Endothelial cell of umbilical vein (primary cell): ENCODE measurements at regions not wholly inside any gene's neighbourhood (a gene's known extent, or its start where the extent isn't known, plus 50 kb on each side); places are given as distances from the start of the nearest gene placed in this dataset.

ENCODE experiments used
- BruUV-seq: library from RNA; stranded (reverse); fragments of 400-500 nt; replicated peaks from 2 replicates; lab custom pipeline; 2021; lab: Mats Ljungman, UMichigan
- CTCF ChIA-PET: fragments of 300-600, 350-600 bp; sonication (Branson Sonifier 250); formaldehyde crosslinking; loops from one replicate; lab custom pipeline; 2021; ENCODE audit warnings: antibody characterized with exemption, inconsistent platforms; lab: Charles Lee
- POLR2A ChIA-PET: fragments of 300-600, 350-600 bp; sonication (Branson Sonifier 250); formaldehyde crosslinking; loops from one replicate; lab custom pipeline; 2021; ENCODE audit warnings: antibody characterized with exemption, inconsistent platforms; lab: Charles Lee
- DNase-seq: peaks from one replicate; pipeline ENCODE4 v3.0.0-alpha.2; 2011; ENCODE audit warnings: low read depth, low spot score
- FAIRE-seq: peaks from 2 replicates; lab custom pipeline; 2011; peaks lifted over from hg19 to GRCh38; lab: Jason Lieb, UNC
- H2AFZ ChIP-seq: 2 replicates; pipeline ENCODE4 v1.6.0; 2012; ENCODE audit warnings: low read depth, low read length, control low read depth, inconsistent platforms
- H3K27ac ChIP-seq: 2 replicates; pipeline ENCODE4 v1.5.1; 2011; ENCODE audit warnings: low read depth, mild to moderate bottlenecking, control low read depth, low read length, moderate library complexity; ENCODE audit not compliant: insufficient read depth
- H3K27me3 ChIP-seq, 2 experiments: 2 replicates each; pipeline versions ENCODE4 v1.6.0 to v1.6.1; 2011; ENCODE audit warnings: low read length in 2 of 2, mixed read lengths in 1 of 2; ENCODE audit not compliant: control insufficient read depth in 2 of 2, insufficient read depth in 2 of 2
- H3K36me3 ChIP-seq, 2 experiments: 2 replicates in 1 of 2; 3 replicates in 1 of 2; pipeline ENCODE4 v1.5.1; 2011; ENCODE audit warnings: low read length in 2 of 2, mild to moderate bottlenecking in 1 of 2, moderate library complexity in 1 of 2; ENCODE audit not compliant: control insufficient read depth in 2 of 2, insufficient read depth in 2 of 2; ENCODE audit errors: extremely low read depth in 1 of 2
- H3K4me1 ChIP-seq: 3 replicates; pipeline ENCODE4 v1.5.1; 2011; ENCODE audit warnings: mild to moderate bottlenecking, low read length; ENCODE audit not compliant: control insufficient read depth, insufficient read depth; ENCODE audit errors: extremely low read depth
- H3K4me2 ChIP-seq: 2 replicates; pipeline ENCODE4 v1.6.1; 2011; ENCODE audit warnings: low read length, control low read depth, mixed read lengths; ENCODE audit not compliant: insufficient read depth
- H3K4me3 ChIP-seq, 3 experiments: fragments of 200-600 bp in 1 of 3; sonication (generic), shearing (Covaris generic) in 1 of 3; replicated peaks in 1 of 3; 2 replicates each; pipeline ENCODE4 v1.5.1; 2011 to 2016; ENCODE audit warnings: control low read depth in 3 of 3, low read length in 3 of 3, mild to moderate bottlenecking in 2 of 3, inconsistent platforms in 1 of 3, low read depth in 1 of 3, moderate library complexity in 1 of 3; ENCODE audit not compliant: insufficient read depth in 1 of 3
- H3K79me2 ChIP-seq: 2 replicates; pipeline ENCODE4 v1.6.0; 2012; ENCODE audit warnings: low read length, inconsistent platforms; ENCODE audit not compliant: control insufficient read depth, insufficient read depth
- H3K9ac ChIP-seq: replicated peaks from 2 replicates; pipeline ENCODE3; 2011; ENCODE audit warnings: low read length, control low read depth; ENCODE audit not compliant: insufficient read depth; ENCODE audit errors: extremely low read depth
- H3K9me1 ChIP-seq: replicated peaks from 3 replicates; pipeline ENCODE4 v1.6.0; 2011; ENCODE audit warnings: mild to moderate bottlenecking, low read length; ENCODE audit not compliant: control insufficient read depth, insufficient read depth; ENCODE audit errors: extremely low read depth
- H3K9me3 ChIP-seq: replicated peaks from 2 replicates; pipeline ENCODE4 v1.5.1; 2012; ENCODE audit warnings: low read length, inconsistent platforms; ENCODE audit not compliant: control insufficient read depth, insufficient read depth
- H4K20me1 ChIP-seq: replicated peaks from 2 replicates; pipeline ENCODE3; 2011; ENCODE audit warnings: mild to moderate bottlenecking, low read length; ENCODE audit not compliant: control insufficient read depth, insufficient read depth; ENCODE audit errors: extremely low read depth
- CTCF ChIP-seq, 2 donors: IDR thresholded peaks; 1 replicate in 1 of 2; 2 replicates in 1 of 2; pipeline ENCODE4 v1.5.1; 2011; ENCODE audit warnings: low read length in 2 of 2, mild to moderate bottlenecking in 2 of 2, moderate library complexity in 2 of 2, control low read depth in 1 of 2, inconsistent platforms in 1 of 2, low read depth in 1 of 2; ENCODE audit not compliant: insufficient read depth in 1 of 2; ENCODE audit errors: extremely low read depth in 1 of 2
- EZH2 ChIP-seq: IDR thresholded peaks from 2 replicates; pipeline ENCODE4 v1.6.1; 2012; ENCODE audit warnings: borderline replicate concordance, low read depth, mild to moderate bottlenecking, moderate library complexity, low read length, inconsistent platforms; ENCODE audit not compliant: severe bottlenecking
- FOS ChIP-seq: IDR thresholded peaks from 2 replicates; pipeline ENCODE4 v1.6.1; 2011; ENCODE audit warnings: mild to moderate bottlenecking, low read length, moderate library complexity, borderline replicate concordance; ENCODE audit not compliant: insufficient read depth
- GATA2 ChIP-seq: IDR thresholded peaks from 2 replicates; pipeline ENCODE4 v1.7.0; 2011; ENCODE audit warnings: low read depth, mild to moderate bottlenecking, moderate library complexity, mixed read lengths, low read length; ENCODE audit not compliant: insufficient read length, insufficient read depth
- JUN ChIP-seq: IDR thresholded peaks from 2 replicates; pipeline ENCODE4 v1.6.1; 2011; ENCODE audit warnings: borderline replicate concordance, low read depth; ENCODE audit not compliant: insufficient read length, insufficient read depth
- MYC ChIP-seq: IDR thresholded peaks from one replicate; pipeline ENCODE4 v1.6.1; 2011; ENCODE audit warnings: mild to moderate bottlenecking, low read depth, low read length
- POLR2A ChIP-seq: IDR thresholded peaks from 2 replicates; pipeline ENCODE4 v1.6.1; 2012; ENCODE audit warnings: low read depth, mild to moderate bottlenecking, control low read depth, low read length
- POLR2AphosphoS5 ChIP-seq: IDR thresholded peaks from 2 replicates; pipeline ENCODE4 v1.6.1; 2012; ENCODE audit warnings: low read depth, mild to moderate bottlenecking, control low read depth, low read length, moderate library complexity; ENCODE audit not compliant: insufficient read depth
- dilution Hi-C: fragments of 300-500 bp; cut with MboI; formaldehyde crosslinking; loops from one replicate; pipeline ENCODE4 v1.15.0; 2019; ENCODE audit warnings: low sequenced_read_pairs; ENCODE audit not compliant: extremely low pct_ligation_motif_present
- intact Hi-C: fragments of 100-400 bp; cut with micrococcal nuclease; formaldehyde crosslinking; loops from one replicate; pipeline ENCODE4 v1.10.0; 2022
- TF ChIP-seq, protein P1 (sequence below): IDR thresholded peaks from 2 replicates; pipeline ENCODE4 v1.6.1; 2011; ENCODE audit not compliant: insufficient read depth, insufficient read length

DNA sequence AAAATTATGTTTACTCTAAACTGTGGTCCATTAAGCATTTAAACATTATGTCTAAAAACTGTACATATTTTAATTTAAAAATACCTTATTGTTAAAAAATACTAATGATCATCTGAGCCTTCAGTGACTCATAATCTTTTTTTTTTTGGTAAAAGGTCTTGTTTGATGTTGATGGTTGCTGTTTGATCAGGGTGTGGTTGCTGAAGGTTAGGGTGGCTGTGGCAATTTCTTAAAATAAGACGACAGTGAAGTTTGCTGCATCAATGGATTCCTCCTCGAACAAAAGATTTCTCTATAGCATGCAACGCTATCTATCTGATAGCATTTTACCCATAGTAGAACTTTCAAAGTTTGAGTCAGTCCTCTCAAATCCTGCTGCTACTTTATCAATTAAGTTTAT, 180.0 kb upstream of the AHR start:
- TF ChIP-seq JUN, result no peak
- TF ChIP-seq, protein P1, sequence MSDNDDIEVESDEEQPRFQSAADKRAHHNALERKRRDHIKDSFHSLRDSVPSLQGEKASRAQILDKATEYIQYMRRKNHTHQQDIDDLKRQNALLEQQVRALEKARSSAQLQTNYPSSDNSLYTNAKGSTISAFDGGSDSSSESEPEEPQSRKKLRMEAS, result no peak
- TF ChIP-seq POLR2AphosphoS5, result no peak
- no peak for TF ChIP-seq EZH2
- TF ChIP-seq CTCF (IDR thresholded peaks at IDR 0.05; ENCODE audit: extremely low read depth in 1 of 2, insufficient read depth in 1 of 2, low read depth in 1 of 2, low read length in 2 of 2), result no peak
- no peak for TF ChIP-seq GATA2
- no peak for TF ChIP-seq POLR2A
- TF ChIP-seq MYC, result no peak
- no peak for TF ChIP-seq FOS
- no peaks in the 10 kb centered on the region for H3K79me2 ChIP-seq
- intact Hi-C loops, result no loop called here
- H3K9me3 ChIP-seq, result no peaks in the 10 kb centered on the region
- peaks cover 11% of the 10 kb centered on the region for H3K4me1 ChIP-seq
- CTCF ChIA-PET, result no interaction called here
- DNase-seq (no peak), FAIRE-seq (no peak)
- H4K20me1 ChIP-seq, result no peaks in the 10 kb centered on the region
- POLR2A ChIA-PET, result no interaction called here
- H3K27me3 ChIP-seq, result no peaks in the 10 kb centered on the region
- no peak overlapping the region for H3K9ac ChIP-seq
- dilution Hi-C loops, result no loop called here
- no peak overlapping the region for H3K4me3 ChIP-seq
- H3K27ac ChIP-seq, result no peak overlapping the region
- BruUV-seq, result no TSS peak
- no peak overlapping the region for H2AFZ ChIP-seq
- no peaks in the 10 kb centered on the region for H3K36me3 ChIP-seq
- H3K9me1 ChIP-seq, result no peaks in the 10 kb centered on the region
- H3K4me2 ChIP-seq, result no peak overlapping the region
